ENCODE measurements at regions not wholly inside any gene's neighbourhood (a gene's known extent, or its start where the extent isn't known, plus 50 kb on each side); places are given as distances from the start of the nearest gene placed in this dataset.

DNA sequence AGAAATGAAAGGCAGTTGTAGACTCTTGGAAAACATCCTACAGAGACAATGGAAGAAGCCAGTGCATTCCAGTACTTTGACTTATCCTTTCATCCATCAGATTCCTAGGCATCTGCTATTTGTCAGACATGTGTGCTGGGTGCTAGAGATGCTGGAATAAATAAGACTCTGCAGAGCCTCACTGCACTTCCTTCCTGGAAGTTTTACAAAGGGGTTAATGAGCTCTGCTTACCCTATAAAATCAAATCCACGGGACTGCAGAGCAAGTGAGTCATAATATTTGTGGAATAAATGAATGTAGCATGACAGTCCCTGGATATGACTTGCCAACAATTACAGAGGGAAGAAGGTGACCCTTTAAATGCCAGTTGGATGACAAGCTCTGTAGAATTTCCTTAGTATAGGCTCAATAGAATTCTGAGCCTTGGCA is 52.7 kb upstream of the NPAS2 start:
- intact Hi-C loops (cut with DNase I), result no loop called here
- Histone ChIP-seq H3K4me3 (no peak overlapping the region), H3K36me3 (no peaks in the 10 kb centered on the region), H3K4me1 (peaks cover 0 to 41% (median 33%) of the 10 kb centered on the region in 4 donors), H3K27me3 (no peaks in the 10 kb centered on the region), H3K27ac (peak overlapping the region; percentile 25 to 72 (median 53)), H3K9me3 (no peaks in the 10 kb centered on the region)
- 3 to 35% methylated on average over 1 of the region's 1 CpG for WGBS, 2 donors
- DNase-seq, result no peak
- peak in 1 of 4 donors; percentile 54 for TF ChIP-seq EP300 (IDR thresholded peaks at IDR 0.05)
- no peak for TF ChIP-seq CTCF (IDR thresholded peaks at IDR 0.05)
- TF ChIP-seq POLR2AphosphoS5 (IDR thresholded peaks at IDR 0.05), result peak; percentile 29 to 80 (median 70)
- TF ChIP-seq POLR2A (IDR thresholded peaks at IDR 0.05), result no peak

DNA sequence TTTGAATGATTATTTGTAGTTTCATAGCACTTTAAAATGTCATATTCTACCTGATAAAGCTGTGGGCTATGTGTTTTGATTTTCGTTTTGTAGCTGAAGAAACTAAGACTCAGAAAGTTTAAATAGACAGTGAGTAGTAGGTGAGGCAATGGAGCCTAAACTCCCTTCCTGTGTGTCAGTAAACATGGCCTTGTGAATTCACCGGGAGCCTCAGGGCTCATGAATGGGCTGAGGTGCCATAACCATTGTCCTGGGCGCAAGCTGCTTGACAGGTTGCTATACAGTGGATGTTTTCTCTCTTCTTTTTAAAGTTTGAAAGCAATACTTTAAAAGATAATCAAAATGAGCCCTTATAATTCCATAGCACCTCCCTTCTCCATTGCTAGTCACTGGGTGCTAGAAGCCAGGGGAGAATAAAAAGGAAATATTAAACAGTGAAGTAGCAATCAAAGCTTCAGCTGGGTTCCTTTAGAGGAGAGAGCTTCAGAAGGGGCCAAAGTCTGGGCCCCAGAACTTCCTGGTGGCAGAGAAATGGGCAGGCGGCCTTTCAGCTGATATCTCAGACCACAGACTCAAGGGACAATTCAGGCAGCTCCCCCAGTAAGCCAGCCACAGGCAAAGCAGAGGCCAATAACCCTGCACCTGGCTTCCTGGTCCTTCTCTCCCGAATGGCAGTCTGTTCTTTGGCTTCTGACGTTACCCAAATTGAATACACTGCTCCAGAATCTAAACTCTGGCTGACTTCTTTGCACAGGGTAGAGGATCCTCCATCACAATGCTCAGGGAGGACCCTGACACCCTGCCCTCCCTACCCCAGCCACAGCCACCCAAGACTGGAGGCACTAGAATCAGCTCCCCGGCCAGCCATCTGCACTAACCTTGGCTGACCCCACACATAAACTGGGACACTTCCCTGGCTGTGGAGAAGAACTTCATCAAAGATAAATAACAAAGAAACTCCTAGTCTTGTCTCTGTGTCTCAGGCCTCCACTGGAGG is 51.8 kb upstream of the NPAS2 start:
- H3K36me3 ChIP-seq, result no peaks in the 10 kb centered on the region
- no peak overlapping the region for H3K4me3 ChIP-seq
- H3K27ac ChIP-seq, result peak overlapping the region; percentile 25 to 72 (median 53)
- no peak for TF ChIP-seq POLR2A (IDR thresholded peaks at IDR 0.05)
- no peak for TF ChIP-seq POLR2AphosphoS5 (IDR thresholded peaks at IDR 0.05)
- no peak for TF ChIP-seq EP300 (IDR thresholded peaks at IDR 0.05)
- TF ChIP-seq CTCF (IDR thresholded peaks at IDR 0.05), result no peak
- no peak for DNase-seq
- WGBS, 2 donors, result 54 to 67% methylated on average over 7 of the region's 7 CpGs
- intact Hi-C loops (cut with DNase I), result no loop called here
- no peaks in the 10 kb centered on the region for H3K9me3 ChIP-seq
- peaks cover 0 to 41% (median 33%) of the 10 kb centered on the region in 4 donors for H3K4me1 ChIP-seq
- no peaks in the 10 kb centered on the region for H3K27me3 ChIP-seq
